Trophoblast cell (in vitro differentiated cells and primary cell): ENCODE measurements at regions not wholly inside any gene's neighbourhood (a gene's known extent, or its start where the extent isn't known, plus 50 kb on each side); places are given as distances from the start of the nearest gene placed in this dataset.
"Not testable (repeated sequence)": the region's sequence is repeated elsewhere in the genome, so short reads cannot be mapped to it uniquely, and the experiment has no call there.

Source experiments
- DNase-seq, 2 donors: peaks; one replicate each; pipeline ENCODE4 v3.0.0-alpha.2; 2016
- H2AFZ ChIP-seq: 2 replicates; pipeline ENCODE4 v1.6.1; 2013; ENCODE audit warnings: low read length, moderate library complexity, mild to moderate bottlenecking; ENCODE audit not compliant: insufficient read depth, poor library complexity
- H2AK5ac ChIP-seq: 2 replicates; pipeline ENCODE4 v1.6.1; 2013; ENCODE audit warnings: mild to moderate bottlenecking, low read length
- H2BK120ac ChIP-seq: 2 replicates; pipeline ENCODE4 v1.6.1; 2013; ENCODE audit warnings: low read length, mild to moderate bottlenecking, moderate library complexity; ENCODE audit not compliant: insufficient read depth, poor library complexity
- H2BK12ac ChIP-seq: 2 replicates; pipeline ENCODE4 v1.6.1; 2013; ENCODE audit warnings: mild to moderate bottlenecking, low read length, moderate library complexity
- H2BK5ac ChIP-seq: 2 replicates; pipeline ENCODE4 v1.6.1; 2013; ENCODE audit warnings: low read length, low read depth, moderate library complexity, mild to moderate bottlenecking; ENCODE audit not compliant: poor library complexity
- H3K14ac ChIP-seq: 2 replicates; pipeline ENCODE4 v1.6.1; 2013; ENCODE audit warnings: mild to moderate bottlenecking, low read length
- H3K18ac ChIP-seq: 2 replicates; pipeline ENCODE4 v1.6.1; 2013; ENCODE audit warnings: mild to moderate bottlenecking, low read length
- H3K23ac ChIP-seq: 2 replicates; pipeline ENCODE4 v1.6.1; 2013; ENCODE audit warnings: low read length
- H3K27ac ChIP-seq: 2 replicates; pipeline ENCODE4 v1.5.1; 2013; ENCODE audit warnings: low read depth, mild to moderate bottlenecking, inconsistent platforms, low read length, moderate library complexity
- H3K27me3 ChIP-seq: 2 replicates; pipeline ENCODE4 v1.6.1; 2013; ENCODE audit warnings: inconsistent platforms, mild to moderate bottlenecking, low read length, moderate library complexity; ENCODE audit not compliant: insufficient read depth
- H3K36me3 ChIP-seq, 2 experiments: 1 replicate in 1 of 2; 2 replicates in 1 of 2; pipeline ENCODE4 v1.6.1; 2013; ENCODE audit warnings: low read length in 2 of 2, mild to moderate bottlenecking in 2 of 2, moderate library complexity in 1 of 2; ENCODE audit not compliant: insufficient read depth in 2 of 2, control insufficient read depth in 1 of 2
- H3K4ac ChIP-seq: 2 replicates; pipeline ENCODE4 v1.6.1; 2013; ENCODE audit warnings: low read depth, mild to moderate bottlenecking, low read length, moderate library complexity
- H3K4me1 ChIP-seq, 2 experiments: 1 replicate in 1 of 2; 2 replicates in 1 of 2; pipeline ENCODE4 v1.6.1; 2013; ENCODE audit warnings: low read length in 2 of 2, mild to moderate bottlenecking in 2 of 2, moderate library complexity in 1 of 2; ENCODE audit not compliant: insufficient read depth in 2 of 2, control insufficient read depth in 1 of 2
- H3K4me2 ChIP-seq: 2 replicates; pipeline ENCODE4 v1.6.1; 2013; ENCODE audit warnings: inconsistent platforms, mild to moderate bottlenecking, low read length, moderate library complexity
- H3K4me3 ChIP-seq: 2 replicates; pipeline ENCODE4 v1.5.1; 2013; ENCODE audit warnings: mild to moderate bottlenecking, low read depth, low read length, inconsistent platforms
- H3K79me1 ChIP-seq: one replicate; pipeline ENCODE4 v1.6.1; 2013; ENCODE audit warnings: low read length
- H3K79me2 ChIP-seq: 2 replicates; pipeline ENCODE4 v1.6.1; 2013; ENCODE audit warnings: low read length, mild to moderate bottlenecking; ENCODE audit not compliant: control insufficient read depth, insufficient read depth, poor library complexity
- H3K9ac ChIP-seq: 2 replicates; pipeline ENCODE4 v1.6.1; 2013; ENCODE audit warnings: mild to moderate bottlenecking, low read length
- H3K9me3 ChIP-seq: 2 replicates; pipeline ENCODE4 v1.6.1; 2013; ENCODE audit warnings: low read depth, mild to moderate bottlenecking, control low read depth, inconsistent platforms, low read length; ENCODE audit not compliant: insufficient read depth
- H4K12ac ChIP-seq: 2 replicates; pipeline ENCODE4 v1.6.1; 2013; ENCODE audit warnings: low read depth, mild to moderate bottlenecking, low read length, moderate library complexity
- H4K8ac ChIP-seq: 2 replicates; pipeline ENCODE4 v1.6.1; 2013; ENCODE audit warnings: low read depth, mild to moderate bottlenecking, low read length, moderate library complexity
- H4K91ac ChIP-seq: one replicate; pipeline ENCODE4 v1.6.1; 2013; ENCODE audit warnings: low read depth, mild to moderate bottlenecking, low read length, moderate library complexity
- WGBS: extraction: QIAGEN DNeasy Blood & Tissue Kit; methylation state at CpG from one replicate; pipeline ENCODE4 v1.1.7; 2013; ENCODE audit warnings: missing lambda C conversion rate; ENCODE audit not compliant: insufficient read length, insufficient coverage; ENCODE audit errors: extremely low coverage; 5-methylcytosine and 5-hydroxymethylcytosine counted together

GRCh38 chr11:37972691-37973090 is 1374.7 kb upstream of the RAG2 start:
- DNase-seq: no peak
- no peak overlapping the region for H2AFZ ChIP-seq
- no peak overlapping the region for H3K4ac ChIP-seq
- no peaks in the 10 kb centered on the region for H3K79me1 ChIP-seq
- H4K8ac ChIP-seq: no peak overlapping the region
- H3K14ac ChIP-seq: no peak overlapping the region
- no peaks in the 10 kb centered on the region for H3K79me2 ChIP-seq
- no peak overlapping the region for H2BK12ac ChIP-seq
- H4K12ac ChIP-seq: no peak overlapping the region
- H3K27ac ChIP-seq: no peak overlapping the region
- H3K18ac ChIP-seq: no peak overlapping the region
- H2BK120ac ChIP-seq: no peak overlapping the region
- H2BK5ac ChIP-seq: no peak overlapping the region
- H3K4me2 ChIP-seq: no peak overlapping the region
- H3K9ac ChIP-seq: no peak overlapping the region
- H2AK5ac ChIP-seq: no peak overlapping the region
- H3K4me1 ChIP-seq: peaks cover 0 to 2% of the 10 kb centered on the region in 2 experiments
- H3K4me3 ChIP-seq: no peak overlapping the region
- no CpG with 5 or more reads among the region's 2 CpGs for WGBS
- H4K91ac ChIP-seq: no peak overlapping the region
- no peaks in the 10 kb centered on the region for H3K27me3 ChIP-seq
- H3K23ac ChIP-seq: no peak overlapping the region
- H3K36me3 ChIP-seq: no peaks in the 10 kb centered on the region
- H3K9me3 ChIP-seq: no peaks in the 10 kb centered on the region

- H3K14ac ChIP-seq, H3K27me3 ChIP-seq, H3K23ac ChIP-seq, H2BK12ac ChIP-seq, H2AK5ac ChIP-seq, H3K4ac ChIP-seq, H3K9ac ChIP-seq, H3K4me3 ChIP-seq, H3K36me3 ChIP-seq, DNase-seq, H2AFZ ChIP-seq, H3K4me2 ChIP-seq, H2BK5ac ChIP-seq, H2BK120ac ChIP-seq, H3K79me1 ChIP-seq, H3K27ac ChIP-seq, H3K18ac ChIP-seq, H3K4me1 ChIP-seq, H3K9me3 ChIP-seq, H4K12ac ChIP-seq, H3K79me2 ChIP-seq: not testable (repeated sequence)
- no CpG with 5 or more reads among the region's 4 CpGs for WGBS
- peak overlapping the region; percentile 28 for H4K8ac ChIP-seq
- H4K91ac ChIP-seq: peak overlapping the region; percentile 14
These were observed 1371.3 kb upstream of the RAG2 start for GRCh38 chr11:37969336-37969735.

- no peak overlapping the region for H2BK120ac ChIP-seq
- no peak overlapping the region for H3K4ac ChIP-seq
- H3K4me3 ChIP-seq: no peak overlapping the region
- no peaks in the 10 kb centered on the region for H3K4me1 ChIP-seq
- H2BK12ac ChIP-seq: no peak overlapping the region
- H3K9me3 ChIP-seq: no peaks in the 10 kb centered on the region
- no peaks in the 10 kb centered on the region for H3K36me3 ChIP-seq
- H4K8ac ChIP-seq: no peak overlapping the region
- no peak overlapping the region for H2BK5ac ChIP-seq
- no peak overlapping the region for H2AK5ac ChIP-seq
- WGBS: no CpG with 5 or more reads among the region's 10 CpGs
- H4K12ac ChIP-seq: no peak overlapping the region
- no peak for DNase-seq
- no peak overlapping the region for H3K23ac ChIP-seq
- H3K18ac ChIP-seq: no peak overlapping the region
- no peak overlapping the region for H3K4me2 ChIP-seq
- no peaks in the 10 kb centered on the region for H3K27me3 ChIP-seq
- H3K14ac ChIP-seq: no peak overlapping the region
- no peak overlapping the region for H3K27ac ChIP-seq
- no peak overlapping the region for H2AFZ ChIP-seq
- H4K91ac ChIP-seq: peak overlapping the region; percentile 28
- H3K79me2 ChIP-seq: no peaks in the 10 kb centered on the region
- no peaks in the 10 kb centered on the region for H3K79me1 ChIP-seq
- peak overlapping the region; percentile 33 for H3K9ac ChIP-seq
These were observed 1370.1 kb upstream of the RAG2 start for GRCh38 chr11:37968148-37968547.

- no peak overlapping the region for H3K9ac ChIP-seq
- H4K91ac ChIP-seq: peak overlapping the region; percentile 28
- H3K23ac ChIP-seq: no peak overlapping the region
- H4K8ac ChIP-seq: no peak overlapping the region
- no peak overlapping the region for H2BK5ac ChIP-seq
- no peak overlapping the region for H3K18ac ChIP-seq
- H3K79me1 ChIP-seq: no peaks in the 10 kb centered on the region
- no peak overlapping the region for H3K4me3 ChIP-seq
- DNase-seq: no peak
- H3K9me3 ChIP-seq: no peaks in the 10 kb centered on the region
- no peaks in the 10 kb centered on the region for H3K36me3 ChIP-seq
- no peaks in the 10 kb centered on the region for H3K79me2 ChIP-seq
- no peaks in the 10 kb centered on the region for H3K27me3 ChIP-seq
- H4K12ac ChIP-seq: no peak overlapping the region
- H3K4me2 ChIP-seq: no peak overlapping the region
- no peak overlapping the region for H2BK120ac ChIP-seq
- H3K4ac ChIP-seq: no peak overlapping the region
- peak overlapping the region; percentile 53 for H2AK5ac ChIP-seq
- H2AFZ ChIP-seq: no peak overlapping the region
- no peak overlapping the region for H3K27ac ChIP-seq
- no peak overlapping the region for H2BK12ac ChIP-seq
- H3K14ac ChIP-seq: no peak overlapping the region
- no peaks in the 10 kb centered on the region for H3K4me1 ChIP-seq
- no CpG with 5 or more reads among the region's 10 CpGs for WGBS
These were observed 1369.6 kb upstream of the RAG2 start for GRCh38 chr11:37967635-37968034.
